ENCODE measurements at regions not wholly inside any gene's neighbourhood (a gene's known extent, or its start where the extent isn't known, plus 50 kb on each side); places are given as distances from the start of the nearest gene placed in this dataset.

GRCh38 chr21:35477622-35478021 lies 428.5 kb upstream of the RUNX1 start:
- H3K27me3 Mint-ChIP-seq = peaks cover 0 to 5% (median 0%) of the 10 kb centered on the region in 5 donors
- H3K4me1 ChIP-seq (ENCODE audit: control insufficient read depth in 2 of 2, insufficient read depth in 2 of 2, low read length in 2 of 2) = peaks cover 0 to 25% of the 10 kb centered on the region in 2 donors
- H3K4me3 ChIP-seq (ENCODE audit: low read length) = no peak overlapping the region
- no peaks in the 10 kb centered on the region for H3K36me3 ChIP-seq (ENCODE audit: control insufficient read depth in 2 of 3, insufficient read depth in 3 of 3, low read length in 3 of 3)
- peaks cover 4 to 25% (median 7%) of the 10 kb centered on the region in 5 donors for H3K36me3 Mint-ChIP-seq
- peaks cover 0 to 13% (median 4%) of the 10 kb centered on the region in 11 donors for H3K9me3 Mint-ChIP-seq
- peaks cover 31 to 56% (median 52%) of the 10 kb centered on the region in 7 donors for H3K4me1 Mint-ChIP-seq
- intact Hi-C loops (cut with micrococcal nuclease) = loop anchor here in 1 of 2 donors (5.0 kb wide), 1 partner anchor 50 kb away; no protein-coding TSS in a partner anchor
- ChIA-PET POLR2A (no interaction called here), CTCF (no interaction called here)
- DNase-seq (no peak), ATAC-seq (no peak)
- no peaks in the 10 kb centered on the region for H3K9me3 ChIP-seq (ENCODE audit: control insufficient read depth in 2 of 3, low read length in 3 of 3)
- no peaks in the 10 kb centered on the region for H3K27me3 ChIP-seq (ENCODE audit: control insufficient read depth in 2 of 2, insufficient read depth in 2 of 2, low read length in 2 of 2)
- H3K4me3 Mint-ChIP-seq = peak overlapping the region in 2 of 10 donors; percentile 16 to 41
- no peak overlapping the region for H3K27ac ChIP-seq (ENCODE audit: low read depth, low read length)
- H3K27ac Mint-ChIP-seq = peak overlapping the region in 1 of 9 donors; percentile 10

GRCh38 chr21:35476621-35477395 lies 427.7 kb upstream of the RUNX1 start:
- CTCF ChIA-PET = no interaction called here

GRCh38 chr21:35475762-35476161 lies 426.7 kb upstream of the RUNX1 start:
- Mint-ChIP-seq H3K36me3 (peaks cover 4 to 25% (median 7%) of the 10 kb centered on the region in 5 donors), H3K4me1 (peaks cover 33 to 69% (median 52%) of the 10 kb centered on the region in 7 donors), H3K4me3 (peak overlapping the region; percentile 12 to 78 (median 66)), H3K9me3 (peaks cover 0 to 13% (median 3%) of the 10 kb centered on the region in 11 donors), H3K27me3 (peaks cover 0 to 5% (median 0%) of the 10 kb centered on the region in 5 donors), H3K27ac (peak overlapping the region; percentile 49 to 89 (median 76))
- intact Hi-C loops (cut with micrococcal nuclease) = loop anchor here in 1 of 2 donors (5.0 kb wide), 1 partner anchor 52 kb away; no protein-coding TSS in a partner anchor
- ChIA-PET CTCF (no interaction called here), POLR2A (interaction anchor here (0.8 to 1.4 kb wide), 4 partner anchors 26 to 53 kb away, joined by 3 read pairs; no protein-coding TSS in a partner anchor)
- H3K4me1 ChIP-seq (ENCODE audit: control insufficient read depth in 2 of 2, insufficient read depth in 2 of 2, low read length in 2 of 2) = peaks cover 0 to 25% of the 10 kb centered on the region in 2 donors
- H3K9me3 ChIP-seq (ENCODE audit: control insufficient read depth in 2 of 3, low read length in 3 of 3) = no peaks in the 10 kb centered on the region
- no peaks in the 10 kb centered on the region for H3K27me3 ChIP-seq (ENCODE audit: control insufficient read depth in 2 of 2, insufficient read depth in 2 of 2, low read length in 2 of 2)
- no peaks in the 10 kb centered on the region for H3K36me3 ChIP-seq (ENCODE audit: control insufficient read depth in 2 of 3, insufficient read depth in 3 of 3, low read length in 3 of 3)
- H3K27ac ChIP-seq (ENCODE audit: low read depth, low read length) = no peak overlapping the region
- DNase-seq (peak in 6 of 9 donors; percentile 4 to 33 (median 22)), ATAC-seq (peak; percentile 76)
- no peak overlapping the region for H3K4me3 ChIP-seq (ENCODE audit: low read length)

More at GRCh38 chr21:35476621-35477395, 427.7 kb upstream of the RUNX1 start:
- H3K4me3 Mint-ChIP-seq = peak overlapping the region in 5 of 10 donors; percentile 31 to 78 (median 68)
- H3K27ac Mint-ChIP-seq = peak overlapping the region in 8 of 9 donors; percentile 0 to 89 (median 78)
- POLR2A ChIA-PET = interaction anchor here (0.8 kb wide), 1 partner anchor 29 kb away, joined by 3 read pairs; no protein-coding TSS in a partner anchor
- H3K27ac ChIP-seq (ENCODE audit: low read depth, low read length) = no peak overlapping the region
- no peak for DNase-seq
- no peaks in the 10 kb centered on the region for H3K9me3 ChIP-seq (ENCODE audit: control insufficient read depth in 2 of 3, low read length in 3 of 3)
- H3K4me1 Mint-ChIP-seq = peaks cover 31 to 64% (median 52%) of the 10 kb centered on the region in 7 donors
- H3K4me3 ChIP-seq (ENCODE audit: low read length) = no peak overlapping the region
- H3K36me3 Mint-ChIP-seq = peaks cover 4 to 25% (median 7%) of the 10 kb centered on the region in 5 donors
- no peaks in the 10 kb centered on the region for H3K36me3 ChIP-seq (ENCODE audit: control insufficient read depth in 2 of 3, insufficient read depth in 3 of 3, low read length in 3 of 3)
- intact Hi-C loops (cut with micrococcal nuclease) = loop anchor here in 1 of 2 donors (5.0 kb wide), 1 partner anchor 50 kb away; no protein-coding TSS in a partner anchor
- H3K27me3 Mint-ChIP-seq = peaks cover 0 to 5% (median 0%) of the 10 kb centered on the region in 5 donors
- H3K4me1 ChIP-seq (ENCODE audit: control insufficient read depth in 2 of 2, insufficient read depth in 2 of 2, low read length in 2 of 2) = peaks cover 0 to 25% of the 10 kb centered on the region in 2 donors
- ATAC-seq = no peak
- H3K9me3 Mint-ChIP-seq = peaks cover 0 to 13% (median 3%) of the 10 kb centered on the region in 11 donors
- no peaks in the 10 kb centered on the region for H3K27me3 ChIP-seq (ENCODE audit: control insufficient read depth in 2 of 2, insufficient read depth in 2 of 2, low read length in 2 of 2)

GRCh38 chr21:35475009-35475408 lies 425.9 kb upstream of the RUNX1 start:
- DNase-seq (no peak), ATAC-seq (peak; percentile 36)
- ChIA-PET CTCF (no interaction called here), POLR2A (interaction anchor here (1.2 to 1.4 kb wide), 2 partner anchors 27 to 29 kb away, joined by 3 read pairs; no protein-coding TSS in a partner anchor)
- intact Hi-C loops (cut with micrococcal nuclease) = loop anchor here in 1 of 2 donors (5.0 kb wide), 1 partner anchor 52 kb away; no protein-coding TSS in a partner anchor
- Mint-ChIP-seq H3K27ac (peak overlapping the region in 1 of 9 donors; percentile 79), H3K4me1 (peaks cover 33 to 69% (median 52%) of the 10 kb centered on the region in 7 donors), H3K4me3 (peak overlapping the region in 1 of 10 donors; percentile 20), H3K27me3 (peaks cover 0 to 5% (median 0%) of the 10 kb centered on the region in 5 donors), H3K9me3 (peaks cover 0 to 10% (median 3%) of the 10 kb centered on the region in 11 donors), H3K36me3 (peaks cover 4 to 25% (median 7%) of the 10 kb centered on the region in 5 donors)
- H3K4me1 ChIP-seq (ENCODE audit: control insufficient read depth in 2 of 2, insufficient read depth in 2 of 2, low read length in 2 of 2) = peaks cover 0 to 25% of the 10 kb centered on the region in 2 donors
- no peaks in the 10 kb centered on the region for H3K27me3 ChIP-seq (ENCODE audit: control insufficient read depth in 2 of 2, insufficient read depth in 2 of 2, low read length in 2 of 2)
- H3K9me3 ChIP-seq (ENCODE audit: control insufficient read depth in 2 of 3, low read length in 3 of 3) = no peaks in the 10 kb centered on the region
- no peak overlapping the region for H3K4me3 ChIP-seq (ENCODE audit: low read length)
- H3K27ac ChIP-seq (ENCODE audit: low read depth, low read length) = no peak overlapping the region
- no peaks in the 10 kb centered on the region for H3K36me3 ChIP-seq (ENCODE audit: control insufficient read depth in 2 of 3, insufficient read depth in 3 of 3, low read length in 3 of 3)

GRCh38 chr21:35473496-35473895 lies 424.4 kb upstream of the RUNX1 start:
- ChIA-PET POLR2A (no interaction called here), CTCF (no interaction called here)
- H3K27ac Mint-ChIP-seq = no peak overlapping the region
- ATAC-seq (no peak), DNase-seq (no peak)
- peaks cover 0 to 20% of the 10 kb centered on the region in 2 donors for H3K4me1 ChIP-seq (ENCODE audit: control insufficient read depth in 2 of 2, insufficient read depth in 2 of 2, low read length in 2 of 2)
- H3K27me3 Mint-ChIP-seq = no peaks in the 10 kb centered on the region
- H3K27me3 ChIP-seq (ENCODE audit: control insufficient read depth in 2 of 2, insufficient read depth in 2 of 2, low read length in 2 of 2) = no peaks in the 10 kb centered on the region
- intact Hi-C loops (cut with micrococcal nuclease) = no loop called here
- H3K4me3 ChIP-seq (ENCODE audit: low read length) = no peak overlapping the region
- H3K36me3 Mint-ChIP-seq = peaks cover 0 to 13% (median 0%) of the 10 kb centered on the region in 5 donors
- H3K9me3 ChIP-seq (ENCODE audit: control insufficient read depth in 2 of 3, low read length in 3 of 3) = no peaks in the 10 kb centered on the region
- H3K4me3 Mint-ChIP-seq = no peak overlapping the region
- no peak overlapping the region for H3K27ac ChIP-seq (ENCODE audit: low read depth, low read length)
- H3K9me3 Mint-ChIP-seq = peaks cover 0 to 2% (median 0%) of the 10 kb centered on the region in 11 donors
- no peaks in the 10 kb centered on the region for H3K36me3 ChIP-seq (ENCODE audit: control insufficient read depth in 2 of 3, insufficient read depth in 3 of 3, low read length in 3 of 3)
- peaks cover 25 to 60% (median 39%) of the 10 kb centered on the region in 7 donors for H3K4me1 Mint-ChIP-seq

GRCh38 chr21:35470522-35470921 lies 421.4 kb upstream of the RUNX1 start:
- peaks cover 12 to 32% (median 18%) of the 10 kb centered on the region in 7 donors for H3K4me1 Mint-ChIP-seq
- DNase-seq (no peak), ATAC-seq (no peak)
- no peaks in the 10 kb centered on the region for H3K27me3 Mint-ChIP-seq
- H3K27me3 ChIP-seq (ENCODE audit: control insufficient read depth in 2 of 2, insufficient read depth in 2 of 2, low read length in 2 of 2) = no peaks in the 10 kb centered on the region
- POLR2A ChIA-PET = no interaction called here
- H3K9me3 ChIP-seq (ENCODE audit: control insufficient read depth in 2 of 3, low read length in 3 of 3) = no peaks in the 10 kb centered on the region
- H3K36me3 ChIP-seq (ENCODE audit: control insufficient read depth in 2 of 3, insufficient read depth in 3 of 3, low read length in 3 of 3) = no peaks in the 10 kb centered on the region
- peaks cover 0 to 3% of the 10 kb centered on the region in 2 donors for H3K4me1 ChIP-seq (ENCODE audit: control insufficient read depth in 2 of 2, insufficient read depth in 2 of 2, low read length in 2 of 2)
- H3K9me3 Mint-ChIP-seq = peaks cover 0 to 17% (median 5%) of the 10 kb centered on the region in 11 donors
- no peak overlapping the region for H3K27ac ChIP-seq (ENCODE audit: low read depth, low read length)
- peaks cover 0 to 11% (median 5%) of the 10 kb centered on the region in 5 donors for H3K36me3 Mint-ChIP-seq
- CTCF ChIA-PET = no interaction called here
- intact Hi-C loops (cut with micrococcal nuclease) = no loop called here
- H3K4me3 ChIP-seq (ENCODE audit: low read length) = no peak overlapping the region
- H3K27ac Mint-ChIP-seq = no peak overlapping the region
- H3K4me3 Mint-ChIP-seq = no peak overlapping the region
